CD14-positive monocyte (primary cell): ENCODE measurements at regions not wholly inside any gene's neighbourhood (a gene's known extent, or its start where the extent isn't known, plus 50 kb on each side); places are given as distances from the start of the nearest gene placed in this dataset.

Experiments
- DNase-seq, 3 donors: peaks; one replicate each; pipeline ENCODE4 v3.0.0-alpha.2; 2011 to 2022
- H2AFZ ChIP-seq: 2 replicates; pipeline ENCODE4 v1.6.0; 2012; ENCODE audit warnings: mild to moderate bottlenecking, low read depth, low read length, inconsistent platforms; ENCODE audit not compliant: insufficient read depth, poor library complexity, severe bottlenecking
- H3K27ac ChIP-seq, 2 donors: 1 replicate in 1 of 2; 2 replicates in 1 of 2; pipeline ENCODE4 v1.5.1; 2012 to 2013; ENCODE audit warnings: low read length in 2 of 2, control low read depth in 1 of 2, inconsistent platforms in 1 of 2, low read depth in 1 of 2, mild to moderate bottlenecking in 1 of 2
- H3K27me3 ChIP-seq, 2 donors: one replicate each; pipeline versions ENCODE4 v1.6.0 to v1.6.1; 2011 to 2013; ENCODE audit warnings: low read length in 2 of 2; ENCODE audit not compliant: control insufficient read depth in 2 of 2, insufficient read depth in 2 of 2
- H3K36me3 ChIP-seq, 2 donors: replicated peaks in 1 of 2; 1 replicate in 1 of 2; 2 replicates in 1 of 2; pipeline versions ENCODE4 v1.5.1 to v1.6.1; 2012 to 2013; ENCODE audit warnings: low read length in 2 of 2, control low read depth in 1 of 2, inconsistent platforms in 1 of 2, mild to moderate bottlenecking in 1 of 2; ENCODE audit not compliant: insufficient read depth in 2 of 2, control insufficient read depth in 1 of 2
- H3K4me1 ChIP-seq, 2 donors: 1 replicate in 1 of 2; 2 replicates in 1 of 2; pipeline versions ENCODE4 v1.5.1 to v1.6.1; 2012 to 2013; ENCODE audit warnings: low read length in 2 of 2, control low read depth in 1 of 2, inconsistent platforms in 1 of 2, mild to moderate bottlenecking in 1 of 2, moderate library complexity in 1 of 2; ENCODE audit not compliant: insufficient read depth in 2 of 2, control insufficient read depth in 1 of 2
- H3K4me2 ChIP-seq: replicated peaks from 2 replicates; pipeline ENCODE3; 2012; ENCODE audit warnings: low read length, moderate library complexity, mild to moderate bottlenecking; ENCODE audit not compliant: poor library complexity, severe bottlenecking; ENCODE audit errors: extremely low read depth
- H3K4me3 ChIP-seq, 3 experiments: fragments of 200-600 bp in 1 of 3; sonication (generic) in 1 of 3; replicated peaks in 1 of 3; 1 replicate in 2 of 3; 2 replicates in 1 of 3; pipeline ENCODE4 v1.5.1; 2011 to 2013; ENCODE audit warnings: low read length in 3 of 3, mild to moderate bottlenecking in 3 of 3, control low read depth in 2 of 3, low read depth in 2 of 3, inconsistent platforms in 1 of 3, moderate library complexity in 1 of 3
- H3K79me2 ChIP-seq: 2 replicates; pipeline ENCODE4 v1.6.0; 2012; ENCODE audit warnings: mild to moderate bottlenecking, control low read depth, inconsistent platforms, low read length, moderate library complexity; ENCODE audit not compliant: insufficient read depth
- H3K9ac ChIP-seq: 2 replicates; pipeline ENCODE4 v1.6.0; 2017; ENCODE audit warnings: low read length, mild to moderate bottlenecking; ENCODE audit not compliant: insufficient read depth, poor library complexity, severe bottlenecking
- H3K9me3 ChIP-seq, 2 donors: replicated peaks in 1 of 2; 1 replicate in 1 of 2; 2 replicates in 1 of 2; pipeline versions ENCODE4 v1.5.1 to v1.6.1; 2012 to 2013; ENCODE audit warnings: low read length in 2 of 2, control low read depth in 1 of 2; ENCODE audit not compliant: control insufficient read depth in 1 of 2, insufficient read depth in 1 of 2
- H4K20me1 ChIP-seq: 2 replicates; pipeline ENCODE4 v1.6.0; 2012; ENCODE audit warnings: mild to moderate bottlenecking, low read length, control low read depth, moderate library complexity; ENCODE audit not compliant: insufficient read depth
- H3K27ac Mint-ChIP-seq, 7 donors: one replicate each; pipeline ENCODE4 v1.8.0; 2020; ENCODE audit warnings: mild to moderate bottlenecking in 7 of 7, mixed read lengths in 7 of 7, moderate library complexity in 6 of 7, inconsistent platforms in 2 of 7
- H3K27me3 Mint-ChIP-seq, 3 donors: one replicate each; pipeline ENCODE4 v1.8.0; 2021 to 2022; ENCODE audit warnings: low read depth in 3 of 3, mild to moderate bottlenecking in 3 of 3, mixed read lengths in 3 of 3, moderate library complexity in 3 of 3, inconsistent platforms in 1 of 3
- H3K36me3 Mint-ChIP-seq, 2 donors: one replicate each; pipeline ENCODE4 v1.8.0; 2020; ENCODE audit warnings: mixed read lengths in 2 of 2, inconsistent platforms in 1 of 2, mild to moderate bottlenecking in 1 of 2
- H3K4me1 Mint-ChIP-seq: one replicate; pipeline ENCODE4 v1.8.0; 2020; ENCODE audit warnings: mild to moderate bottlenecking, mixed read lengths
- H3K4me3 Mint-ChIP-seq, 2 donors: one replicate each; pipeline ENCODE4 v1.8.0; 2020; ENCODE audit warnings: mild to moderate bottlenecking in 2 of 2, mixed read lengths in 2 of 2, moderate library complexity in 1 of 2
- H3K9me3 Mint-ChIP-seq, 7 donors: one replicate each; pipeline ENCODE4 v1.8.0; 2020 to 2022; ENCODE audit warnings: mixed read lengths in 7 of 7, mild to moderate bottlenecking in 6 of 7, moderate library complexity in 6 of 7, inconsistent platforms in 2 of 7
- CTCF ChIP-seq: fragments of 200-600 bp; IDR thresholded peaks from one replicate; pipeline ENCODE4 v1.8.0; 2022; ENCODE audit warnings: antibody characterized with exemption, mild to moderate bottlenecking
- WGBS: methylation state at CpG from one replicate; pipeline ENCODE4 v1.1.5; 2013; ENCODE audit warnings: missing lambda C conversion rate; ENCODE audit not compliant: insufficient coverage; 5-methylcytosine and 5-hydroxymethylcytosine counted together
- intact Hi-C, 2 donors: fragments of 100-400 bp; cut with micrococcal nuclease; formaldehyde crosslinking; loops; one replicate each; pipeline versions ENCODE4 v1.15.0 to v1.15.1; 2023

- no peaks in the 10 kb centered on the region for H3K4me1 ChIP-seq
- peaks cover under 1 to 8% of the 10 kb centered on the region in 2 donors for H3K9me3 ChIP-seq
- Mint-ChIP-seq H3K27me3 (peaks cover 0 to 2% (median 0%) of the 10 kb centered on the region in 3 donors), H3K36me3 (no peaks in the 10 kb centered on the region), H3K9me3 (peaks cover 0 to 13% (median 5%) of the 10 kb centered on the region in 7 donors), H3K27ac (no peak overlapping the region), H3K4me1 (no peaks in the 10 kb centered on the region), H3K4me3 (no peak overlapping the region)
- TF ChIP-seq CTCF = no peak
- intact Hi-C loops = no loop called here
- H3K4me3 ChIP-seq = no peak overlapping the region
- WGBS = no CpG with 5 or more reads among the region's 7 CpGs
- no peaks in the 10 kb centered on the region for H3K27me3 ChIP-seq
- no peaks in the 10 kb centered on the region for H3K79me2 ChIP-seq
- no peak overlapping the region for H2AFZ ChIP-seq
- H3K36me3 ChIP-seq = no peaks in the 10 kb centered on the region
- DNase-seq = no peak
- no peaks in the 10 kb centered on the region for H4K20me1 ChIP-seq
- no peak overlapping the region for H3K4me2 ChIP-seq
- no peak overlapping the region for H3K9ac ChIP-seq
- no peak overlapping the region for H3K27ac ChIP-seq
These were observed 393.0 kb downstream of the FSCB start for GRCh38 chr14:44113769-44114730.

- Histone ChIP-seq H3K9me3 (peaks cover 6 to 8% of the 10 kb centered on the region in 2 donors), H2AFZ (no peak overlapping the region), H4K20me1 (no peaks in the 10 kb centered on the region), H3K27me3 (no peaks in the 10 kb centered on the region), H3K27ac (no peak overlapping the region), H3K4me1 (no peaks in the 10 kb centered on the region), H3K4me2 (no peak overlapping the region), H3K9ac (no peak overlapping the region), H3K79me2 (no peaks in the 10 kb centered on the region), H3K36me3 (no peaks in the 10 kb centered on the region), H3K4me3 (no peak overlapping the region)
- Mint-ChIP-seq H3K9me3 (peaks cover 1 to 16% (median 4%) of the 10 kb centered on the region in 7 donors), H3K27me3 (peaks cover 0 to 2% (median 0%) of the 10 kb centered on the region in 3 donors), H3K27ac (no peak overlapping the region), H3K36me3 (no peaks in the 10 kb centered on the region), H3K4me3 (no peak overlapping the region), H3K4me1 (no peaks in the 10 kb centered on the region)
- DNase-seq = no peak
- intact Hi-C loops = no loop called here
- no peak for TF ChIP-seq CTCF
These were observed 394.2 kb downstream of the FSCB start for GRCh38 chr14:44112774-44113460.
